ENCODE measurements at regions not wholly inside any gene's neighbourhood (a gene's known extent, or its start where the extent isn't known, plus 50 kb on each side); places are given as distances from the start of the nearest gene placed in this dataset.

GRCh38 chr2:163062524-163062923 lies 224.0 kb upstream of the KCNH7 start:
- no peak for TF ChIP-seq GATAD2A (IDR thresholded peaks at IDR 0.05)
- TF ChIP-seq FOXJ3 (CRISPR knock-in tag; IDR thresholded peaks at IDR 0.05), result no peak
- no peak for TF ChIP-seq ZNF311 (CRISPR knock-in tag; IDR thresholded peaks at IDR 0.05)
